NCI-H1105 treated with DMSO at 0.1 percent for 48 hours (cell line): ENCODE measurements at regions not wholly inside any gene's neighbourhood (a gene's known extent, or its start where the extent isn't known, plus 50 kb on each side); places are given as distances from the start of the nearest gene placed in this dataset.
A peak's percentile ranks its signal among the peaks of the same experiment; 100 is the strongest.
"Not testable (repeated sequence)": the region's sequence is repeated elsewhere in the genome, so short reads cannot be mapped to it uniquely, and the experiment has no call there.

ENCODE experiments used
- DNase-seq: peaks from one replicate; lab custom pipeline; 2025; lab: John Stamatoyannopoulos, UW

DNA sequence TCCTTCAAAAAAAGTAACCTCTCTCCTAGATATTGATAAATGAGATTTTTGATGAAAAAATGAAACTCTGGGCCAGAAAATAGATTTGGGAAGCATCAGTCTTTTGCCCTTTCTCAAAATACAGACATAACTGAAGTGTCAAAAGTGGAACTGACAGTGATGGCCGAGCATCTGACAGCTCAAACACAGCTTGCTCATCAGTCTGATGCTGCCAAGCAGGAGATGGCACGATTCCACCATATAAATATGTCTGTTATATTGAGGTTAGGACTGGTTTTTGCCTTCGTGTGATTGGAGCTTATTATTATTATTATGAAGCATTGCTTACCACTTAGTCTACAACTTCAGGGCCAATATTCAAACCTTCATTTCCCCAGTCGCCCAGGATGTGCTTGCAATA, 152.6 kb upstream of the EPHA3 start:
- no peak for DNase-seq

DNA sequence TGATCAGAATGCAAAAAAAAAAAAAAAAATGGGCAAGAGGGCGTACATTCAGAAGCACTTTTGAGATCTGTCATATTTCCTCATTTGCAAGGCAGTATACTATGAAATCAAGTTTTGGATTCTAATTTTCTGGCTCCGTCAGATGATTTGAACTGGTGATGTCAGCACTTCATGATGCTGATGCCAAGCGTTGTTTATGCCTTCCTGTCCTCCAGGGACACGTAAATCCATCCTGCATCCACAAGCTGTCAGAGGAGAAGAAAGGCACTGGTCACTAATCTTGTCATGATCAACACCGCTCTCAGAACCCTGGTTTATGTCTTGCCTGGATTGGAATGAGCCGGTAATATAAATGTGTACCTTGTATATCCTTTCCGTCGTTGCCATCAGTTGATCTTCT, 152.1 kb upstream of the EPHA3 start:
- DNase-seq, result no peak

DNA sequence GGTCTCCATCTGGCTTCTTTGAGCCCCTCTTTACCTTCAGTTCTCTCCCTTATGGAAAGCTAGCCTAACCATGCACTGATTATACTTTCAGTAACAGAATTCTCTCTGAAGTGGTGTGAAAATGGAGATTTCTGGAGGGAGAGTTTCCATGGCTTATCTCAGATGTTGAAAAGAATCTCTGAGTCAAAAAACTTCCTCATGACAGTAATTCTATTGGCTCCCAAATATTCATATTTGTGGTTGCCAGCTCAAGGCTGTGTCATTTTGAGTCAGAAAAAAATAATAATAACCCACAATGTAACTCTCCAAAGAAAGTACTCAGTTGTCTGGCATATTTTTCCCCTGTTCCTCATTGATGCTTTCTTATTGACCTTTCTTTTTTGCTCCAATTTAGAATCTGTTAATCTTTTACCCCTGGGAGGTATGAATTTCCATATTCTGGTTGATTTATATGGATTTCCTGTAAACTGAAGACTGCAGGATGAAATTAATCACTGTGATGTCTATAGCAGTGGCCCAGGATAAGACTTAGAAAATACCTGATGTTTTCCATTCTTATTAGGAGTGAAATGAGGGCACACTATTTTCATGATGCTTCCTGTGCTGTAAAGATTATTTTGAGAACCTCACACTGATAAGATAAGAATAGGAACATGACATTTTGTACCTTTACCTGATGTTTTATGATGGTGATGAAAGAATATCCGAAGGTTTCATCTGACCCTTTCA, 149.5 kb upstream of the EPHA3 start:
- no peak for DNase-seq

DNA sequence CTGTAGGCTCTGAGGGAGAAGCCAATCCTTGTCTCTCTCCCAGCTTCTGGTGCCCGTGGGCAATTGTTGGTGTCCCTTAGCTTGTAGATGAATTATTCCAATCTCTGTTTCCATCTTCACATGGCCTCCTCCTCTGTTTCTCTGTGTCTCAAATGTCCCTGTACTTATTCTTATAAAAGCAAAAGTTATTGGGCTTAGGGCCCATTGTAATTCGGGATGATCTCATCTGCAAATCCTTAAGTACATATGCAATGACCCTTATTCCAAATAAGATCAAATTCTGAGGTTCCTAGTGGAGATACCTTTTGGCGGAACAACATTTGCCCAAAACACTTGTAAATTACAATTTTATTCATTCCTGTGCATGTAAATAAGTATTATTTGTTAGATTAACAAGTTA, 147.4 kb upstream of the EPHA3 start:
- DNase-seq, result no peak

DNA sequence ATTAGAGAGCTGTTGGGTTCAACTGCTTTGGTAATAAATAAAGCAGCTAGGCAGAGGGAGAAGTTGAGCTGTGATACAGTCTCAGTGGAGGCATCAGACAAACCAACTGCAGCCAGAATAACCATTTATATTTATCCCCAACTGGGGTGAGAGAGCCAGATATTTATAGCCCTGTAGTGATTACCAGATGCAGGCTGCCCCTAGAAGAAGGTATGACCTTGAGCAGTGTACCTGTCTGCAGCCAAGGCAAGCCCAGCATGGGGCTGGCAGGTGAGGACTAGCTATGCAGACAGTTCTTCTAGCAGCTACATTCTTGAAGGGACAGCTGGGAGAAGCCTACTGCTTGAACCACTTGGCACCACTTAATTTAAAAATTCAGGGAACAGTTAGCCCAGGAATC, 144.4 kb upstream of the EPHA3 start:
- DNase-seq, result no peak

DNA sequence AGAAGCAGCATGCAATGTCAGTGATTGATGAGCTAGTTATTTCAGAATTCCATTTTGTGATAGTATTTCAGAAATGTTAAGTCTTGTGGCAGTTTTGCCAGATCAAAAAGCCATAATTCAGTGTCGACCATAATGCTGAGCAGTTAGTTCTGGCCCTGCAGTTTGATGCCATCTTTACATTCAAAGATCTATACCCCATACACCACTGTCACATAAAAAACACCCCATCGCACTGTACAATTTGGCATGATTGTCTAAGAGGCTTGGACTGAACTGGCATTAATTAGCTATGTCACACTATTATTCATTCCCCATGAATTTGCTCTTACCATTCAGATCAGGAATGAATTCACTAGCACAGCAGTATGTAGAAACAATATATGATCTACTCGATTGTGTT, 127.7 kb upstream of the EPHA3 start:
- DNase-seq, result no peak

DNA sequence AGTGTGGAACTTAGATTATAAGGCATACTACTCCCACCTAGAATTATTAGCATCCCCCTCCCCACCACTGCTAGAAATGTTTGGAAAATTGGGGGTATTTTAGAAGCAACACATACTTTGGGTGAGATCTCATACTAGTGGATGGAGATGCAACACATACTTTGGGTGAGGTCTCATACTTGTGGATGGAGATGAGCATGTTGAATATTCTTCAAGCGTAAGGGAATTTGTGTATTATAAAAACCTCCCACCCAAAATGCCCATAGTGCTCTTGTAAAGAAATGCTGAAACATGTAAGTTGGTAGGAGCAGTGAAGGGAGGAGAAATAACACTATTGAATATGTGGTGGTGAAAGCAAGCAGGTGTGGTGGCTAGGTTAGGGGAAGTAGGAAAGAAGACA, 124.0 kb upstream of the EPHA3 start:
- DNase-seq, result no peak

DNA sequence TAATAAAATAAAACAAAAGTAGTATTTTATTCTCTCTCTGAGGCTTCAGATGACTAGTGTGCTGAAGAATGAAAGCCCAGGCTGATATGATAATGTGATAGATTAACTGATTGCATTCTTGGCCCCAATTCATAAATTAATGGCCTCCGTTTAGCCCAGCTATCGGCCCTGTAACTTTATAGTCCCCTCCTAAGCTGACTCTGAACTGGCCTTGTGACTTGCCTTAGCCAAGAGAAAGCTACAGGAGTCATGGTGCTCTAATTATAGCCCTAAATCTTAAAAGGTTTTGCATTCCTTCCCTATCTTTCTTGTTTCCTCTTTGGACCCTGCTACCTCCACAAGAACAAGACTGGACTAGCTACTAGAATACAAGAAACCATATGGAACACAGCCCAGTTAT, 123.2 kb upstream of the EPHA3 start:
- DNase-seq, result no peak

DNA sequence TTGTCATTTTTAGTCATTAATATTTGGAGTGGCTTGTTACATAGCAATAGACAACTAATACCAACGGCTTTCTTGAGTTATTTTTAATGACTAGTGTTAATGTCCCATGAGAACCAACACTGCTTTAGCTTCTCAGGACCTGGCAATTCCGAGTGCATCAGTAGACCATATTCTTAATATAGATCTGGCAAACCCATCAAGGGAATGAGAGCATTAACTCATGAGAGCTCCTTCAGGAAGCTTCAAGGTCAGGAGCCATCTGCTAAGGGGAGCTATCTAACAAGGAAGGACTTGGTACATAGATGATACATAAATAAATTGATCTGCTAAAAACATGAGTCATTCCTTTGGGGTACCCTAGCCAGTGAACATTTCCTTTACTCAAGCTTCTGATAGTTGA, 122.6 kb upstream of the EPHA3 start:
- no peak for DNase-seq

DNA sequence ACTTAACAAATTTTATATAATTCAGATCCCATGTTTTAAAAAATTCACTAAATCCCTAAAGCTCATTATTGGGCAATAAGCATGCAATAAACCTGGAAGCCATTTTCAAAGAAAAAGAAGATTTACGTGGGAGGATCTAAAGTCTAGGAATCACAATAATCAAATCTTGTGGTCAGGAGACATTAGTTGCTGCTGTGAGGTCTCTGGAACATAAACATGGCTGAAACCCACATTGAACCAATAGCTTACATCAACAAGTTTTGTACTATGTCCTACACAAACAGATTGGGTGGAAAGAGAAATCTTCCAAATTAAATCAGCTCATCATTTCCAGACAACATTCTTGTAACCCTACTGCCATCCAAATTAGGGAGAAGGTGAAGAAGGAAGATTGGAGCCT, 121.9 kb upstream of the EPHA3 start:
- no peak for DNase-seq

DNA sequence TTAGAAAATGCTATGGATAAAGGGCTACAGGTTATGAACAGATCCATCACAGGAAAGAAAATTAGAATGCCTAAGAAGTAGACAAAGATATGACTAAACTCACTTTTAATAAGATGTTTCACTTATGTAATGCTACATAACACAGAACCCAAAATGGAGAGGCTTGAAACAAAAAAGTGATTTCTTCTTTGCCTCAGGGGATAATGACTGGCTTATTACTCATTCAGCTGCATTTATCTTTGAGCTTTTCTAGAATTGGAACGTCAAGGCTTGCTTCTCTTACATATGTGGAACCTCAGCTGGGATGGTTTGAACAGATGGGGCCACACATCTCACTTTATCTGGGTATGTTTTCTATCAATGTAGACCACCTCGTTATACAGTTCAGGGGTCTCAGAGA, 120.6 kb upstream of the EPHA3 start:
- no peak for DNase-seq

DNA sequence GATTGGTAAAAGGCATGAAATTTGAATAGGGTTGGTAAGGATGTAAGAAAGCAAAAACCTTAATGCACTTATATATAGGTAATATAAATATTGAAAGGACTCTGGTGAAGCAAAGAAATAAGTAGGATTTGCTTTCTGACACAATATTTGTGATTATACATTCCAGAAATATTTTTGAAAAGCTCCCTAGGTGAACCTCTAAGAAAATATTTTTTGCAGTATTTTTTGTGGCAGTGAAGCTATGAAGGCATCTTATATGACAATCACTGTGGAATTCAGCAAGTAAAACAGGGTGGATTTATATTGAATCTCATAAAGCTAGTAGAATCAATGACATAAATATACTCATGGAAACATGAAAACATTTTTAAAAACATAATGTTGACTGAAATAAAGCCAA, 119.6 kb upstream of the EPHA3 start:
- DNase-seq, result no peak

DNA sequence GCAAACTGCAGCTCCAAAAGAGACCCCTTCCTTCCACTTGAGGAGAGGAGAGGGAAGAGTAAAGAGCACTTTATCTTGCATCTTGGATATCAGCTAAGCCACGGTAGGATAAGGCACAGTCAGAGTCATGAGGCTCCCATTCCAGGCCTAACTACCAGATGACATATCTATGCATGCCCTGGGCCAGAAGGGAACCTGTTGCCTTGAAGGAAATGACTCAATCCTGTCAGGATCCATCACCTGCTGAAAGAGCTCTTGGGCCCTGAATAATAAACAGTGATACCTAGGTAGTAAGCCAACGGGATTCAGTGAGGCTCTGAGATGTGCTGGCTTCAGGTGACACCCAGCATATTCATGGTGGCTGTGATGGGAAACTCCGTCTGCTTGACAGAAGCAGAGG, 118.5 kb upstream of the EPHA3 start:
- DNase-seq, result no peak

DNA sequence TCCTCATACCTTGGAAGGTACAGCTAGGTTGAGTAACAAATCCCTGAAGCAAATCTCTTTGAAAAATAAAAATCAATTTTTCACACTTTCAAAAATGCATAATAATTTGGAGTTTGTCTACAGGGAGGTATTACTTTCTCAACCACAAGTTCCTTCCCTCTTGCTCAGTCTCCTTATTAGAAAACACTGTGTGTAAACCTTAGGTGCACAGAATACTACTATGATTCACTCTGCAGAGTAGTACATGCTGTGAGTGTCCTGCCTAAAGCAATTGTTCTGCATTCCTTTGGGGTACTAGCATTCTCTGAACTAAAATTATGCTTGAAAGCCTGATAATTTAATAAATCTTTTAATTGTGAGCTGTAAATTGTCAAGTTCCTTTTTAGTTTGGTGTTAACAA, 115.9 kb upstream of the EPHA3 start:
- DNase-seq, result no peak

DNA sequence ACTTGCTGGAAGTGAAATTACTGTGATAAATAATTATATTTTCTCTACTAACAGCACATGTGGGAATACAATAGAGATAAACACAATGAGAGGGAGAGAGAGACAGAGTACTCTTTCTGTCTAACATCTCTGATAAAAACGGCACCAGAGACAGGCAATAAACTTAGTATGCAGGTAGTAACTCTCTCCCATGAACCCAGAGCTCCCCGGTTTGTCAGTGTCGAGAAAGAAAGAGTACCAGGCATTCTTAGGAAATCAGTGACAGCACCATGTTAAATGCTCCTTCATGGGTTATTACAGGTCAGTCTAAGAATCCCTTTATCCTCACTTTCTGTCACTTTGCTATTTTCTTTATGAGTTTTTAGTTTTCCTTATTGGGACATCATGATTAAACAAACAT, 110.7 kb upstream of the EPHA3 start:
- no peak for DNase-seq

DNA sequence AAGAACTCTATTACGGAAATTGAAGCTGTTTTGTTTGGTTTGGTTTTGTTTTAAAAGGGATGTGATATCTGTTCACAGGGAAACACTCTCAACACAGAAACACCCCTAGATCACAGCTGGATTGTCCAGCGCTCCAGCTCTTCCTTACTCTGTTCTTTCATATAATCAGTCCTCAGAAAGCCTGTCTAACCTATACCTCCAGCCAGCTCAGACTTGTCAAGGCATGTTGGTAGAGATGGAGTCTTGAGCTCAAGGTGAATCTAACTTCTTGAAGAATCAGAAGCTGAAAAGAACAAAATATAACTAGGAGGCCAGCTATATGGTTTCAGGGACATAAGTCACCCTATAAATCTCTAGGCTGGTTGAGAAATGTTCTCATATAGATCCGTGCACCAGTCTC, 110.2 kb upstream of the EPHA3 start:
- DNase-seq, result no peak

DNA sequence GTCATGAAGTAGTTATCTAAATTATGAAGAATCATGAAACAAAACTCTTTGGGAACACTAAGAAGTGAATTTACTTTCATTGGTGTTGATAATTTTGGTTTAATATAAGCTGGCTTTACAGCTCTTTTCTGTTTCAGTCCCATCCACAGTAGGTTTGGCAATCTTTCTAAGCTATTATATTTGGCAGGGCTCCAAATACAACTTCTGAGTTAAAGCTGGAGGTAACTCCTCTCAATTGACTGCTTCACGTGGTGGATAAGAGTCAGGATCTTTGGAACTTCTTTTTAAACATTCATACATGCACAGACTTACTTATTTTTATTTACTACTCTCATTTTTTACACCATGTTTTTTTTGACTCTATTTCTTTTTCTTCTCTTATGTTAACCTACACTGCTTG, 106.5 kb upstream of the EPHA3 start:
- DNase-seq, result peak; percentile 46

DNA sequence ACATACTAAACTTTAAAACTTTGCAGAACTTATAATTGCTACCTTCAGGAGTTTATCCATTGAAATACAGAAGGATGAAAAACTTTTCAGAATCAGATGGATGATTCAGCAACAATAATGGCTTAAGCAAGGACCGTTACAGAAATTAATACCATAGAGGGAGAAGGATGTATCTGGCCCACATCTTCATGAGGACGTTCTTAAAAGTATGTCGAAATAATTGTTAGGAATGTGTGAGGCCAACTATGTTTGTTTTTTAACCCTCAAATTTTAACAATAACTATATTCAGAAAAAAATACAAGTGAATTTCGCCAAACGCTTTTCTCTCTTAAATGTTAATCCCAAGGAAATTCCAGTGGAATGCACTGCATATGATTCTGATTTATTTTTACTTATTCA, 105.2 kb upstream of the EPHA3 start:
- no peak for DNase-seq

DNA sequence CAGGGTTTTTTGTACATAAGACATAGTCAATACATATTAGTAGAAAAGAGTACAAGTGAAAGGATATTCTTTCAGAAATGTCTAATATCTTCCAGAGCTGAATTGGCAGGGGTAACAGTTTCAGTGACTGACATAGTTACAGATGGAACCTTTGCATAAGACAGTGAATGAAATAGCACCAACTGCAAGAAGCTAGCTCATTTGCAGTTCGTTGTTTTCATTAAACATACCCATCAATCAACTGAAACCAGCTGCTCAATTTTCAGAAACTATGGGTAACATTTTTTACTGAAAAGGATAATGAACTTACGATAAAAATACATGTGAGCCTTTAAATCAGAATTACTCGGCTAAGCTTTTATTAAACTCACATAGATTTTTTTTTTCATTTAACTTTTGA, 93.9 kb upstream of the EPHA3 start:
- no peak for DNase-seq

DNA sequence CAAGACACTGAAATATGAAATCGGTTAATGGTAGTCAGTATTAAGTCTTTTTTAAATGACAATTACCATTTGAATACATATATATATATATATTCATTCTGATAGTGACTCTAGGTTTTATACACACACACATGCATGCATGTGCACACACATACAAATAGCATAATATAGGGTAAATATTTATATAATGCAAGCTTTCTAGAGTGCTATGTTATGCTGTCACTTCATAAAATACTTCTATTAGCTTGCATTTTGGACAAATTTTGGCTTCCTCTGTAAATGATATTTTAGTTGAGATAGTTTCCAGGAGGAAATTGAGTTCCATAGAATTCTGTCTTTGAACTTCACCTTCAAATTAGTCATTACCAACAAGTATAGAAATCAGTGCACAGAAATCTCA, 89.9 kb upstream of the EPHA3 start:
- no peak for DNase-seq

DNA sequence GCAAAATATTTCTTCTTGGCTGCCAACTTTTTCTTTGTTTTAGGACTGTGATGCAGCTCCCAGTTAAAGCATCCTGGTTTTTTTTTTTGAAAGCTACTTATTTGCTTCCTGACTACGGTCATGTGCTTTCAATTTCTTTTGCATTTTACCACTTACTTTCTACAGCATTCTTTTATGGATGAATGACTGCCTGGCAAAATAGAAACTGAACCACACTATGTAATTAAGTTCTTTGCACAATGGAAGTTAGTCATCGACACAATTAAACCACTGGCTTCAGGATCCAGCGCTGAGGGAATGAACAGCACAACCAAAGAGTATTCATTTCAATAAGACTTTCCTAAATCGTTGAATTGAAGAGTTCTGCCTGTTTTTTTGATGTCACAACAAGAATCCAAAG, 82.2 kb upstream of the EPHA3 start:
- peak; percentile 62 for DNase-seq

DNA sequence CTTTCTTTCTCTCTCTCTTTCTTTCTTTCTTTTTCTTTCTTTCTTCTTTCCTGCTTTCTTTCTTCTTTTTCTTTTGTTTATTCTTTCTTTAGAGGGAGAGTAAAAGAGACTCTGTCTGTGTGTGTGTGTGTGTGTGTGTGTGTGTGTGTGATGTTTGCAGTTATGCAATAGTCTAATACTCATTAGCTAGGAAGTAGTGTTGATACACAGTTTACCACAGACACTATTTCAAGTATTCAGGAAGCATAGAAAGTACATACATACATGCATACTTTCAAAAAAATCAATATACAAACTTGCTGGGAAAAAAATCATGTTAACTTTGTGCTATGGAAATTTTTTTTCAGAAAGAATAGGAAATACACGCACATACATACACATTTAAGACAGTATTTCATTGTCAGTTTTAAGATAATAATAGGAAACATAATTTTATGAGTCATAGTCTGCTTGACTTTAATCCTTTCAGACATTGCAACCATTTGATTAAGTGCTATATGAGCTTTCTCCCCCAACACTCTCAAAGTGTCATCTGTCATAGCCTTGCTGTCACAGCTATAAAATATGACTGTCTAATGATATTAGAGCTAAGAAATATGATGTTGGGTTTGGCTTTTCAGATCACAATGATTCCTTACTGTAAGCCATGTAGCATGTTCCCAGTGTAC, 74.9 kb upstream of the EPHA3 start:
- no peak for DNase-seq

DNA sequence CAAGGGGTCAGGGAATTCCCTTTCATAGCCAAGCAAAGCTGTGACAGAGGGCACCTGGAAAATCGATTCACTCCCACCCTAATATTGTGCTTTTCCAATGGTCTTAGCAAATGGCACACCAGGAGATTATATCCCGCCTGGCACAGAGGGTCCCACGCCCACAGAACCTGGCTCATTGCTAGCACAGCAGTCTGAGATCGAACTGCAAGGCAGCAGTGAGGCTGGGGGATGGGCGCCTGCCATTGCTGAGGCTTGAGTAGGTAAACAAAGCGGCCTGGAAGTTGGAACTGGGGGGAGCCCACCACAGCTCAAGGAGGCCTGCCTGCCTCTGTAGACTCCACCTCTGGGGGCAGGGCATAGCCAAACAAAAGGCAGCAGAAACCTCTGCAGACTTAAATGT, 72.7 kb upstream of the EPHA3 start:
- not testable (repeated sequence) for DNase-seq

DNA sequence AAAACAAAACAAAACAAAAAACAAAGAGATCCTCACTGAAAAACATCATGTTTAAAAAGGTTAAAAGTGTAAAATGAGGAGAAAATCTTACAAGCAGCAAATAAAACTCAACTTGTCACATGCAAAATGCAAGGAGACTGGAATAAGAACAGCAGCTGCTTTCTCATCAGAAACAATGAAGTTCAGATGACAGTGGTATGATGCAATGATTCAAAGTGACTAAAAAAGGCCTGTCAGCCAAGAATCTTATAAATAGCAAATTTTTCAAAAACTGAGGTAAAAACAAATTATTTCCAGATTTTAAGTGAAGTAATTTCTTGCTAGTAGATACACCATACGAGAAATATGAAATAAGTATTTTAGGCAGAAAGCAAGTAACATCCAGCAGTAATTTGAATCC, 68.6 kb upstream of the EPHA3 start:
- no peak for DNase-seq
